Hepatic stellate cell (primary cell): ENCODE measurements at regions not wholly inside any gene's neighbourhood (a gene's known extent, or its start where the extent isn't known, plus 50 kb on each side); places are given as distances from the start of the nearest gene placed in this dataset.

ENCODE experiments used
- DNase-seq: peaks from one replicate; pipeline ENCODE4 v3.0.0; 2011; ENCODE audit warnings: low spot score

DNA sequence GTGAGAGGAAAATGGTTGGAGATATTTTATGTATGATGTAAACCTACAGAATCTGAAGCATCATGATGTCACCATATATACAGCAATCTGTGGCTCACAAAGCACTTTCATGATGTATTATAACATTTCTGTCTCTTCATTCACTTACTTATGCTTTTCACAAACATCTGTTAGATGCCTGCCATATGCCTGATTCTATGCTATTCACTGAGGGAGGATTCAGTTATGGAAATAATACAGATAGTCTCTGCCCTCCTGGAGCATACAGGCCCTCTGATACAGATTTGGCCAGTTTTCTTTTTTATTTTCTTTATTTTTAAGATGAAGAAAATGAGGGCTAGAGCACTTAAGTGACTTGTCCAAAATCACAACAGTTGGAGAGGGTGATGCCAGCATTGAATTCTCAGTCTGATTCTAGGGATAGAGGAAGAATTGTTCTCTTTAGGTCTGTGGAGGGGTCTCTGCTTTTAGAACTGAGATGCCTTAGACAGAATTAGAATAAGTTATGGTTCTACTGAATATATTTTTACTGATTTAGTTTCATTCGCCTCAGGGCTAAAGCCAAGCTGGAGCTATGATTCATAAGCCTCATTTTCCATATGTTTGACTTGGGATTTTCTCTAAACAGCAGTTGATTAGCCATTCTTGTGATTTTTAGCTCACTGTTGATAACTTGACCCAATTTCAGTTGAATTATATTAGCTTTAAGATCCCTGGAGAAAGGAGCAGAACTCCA, 636.4 kb downstream of the PRELID2 start:
- no peak for DNase-seq

DNA sequence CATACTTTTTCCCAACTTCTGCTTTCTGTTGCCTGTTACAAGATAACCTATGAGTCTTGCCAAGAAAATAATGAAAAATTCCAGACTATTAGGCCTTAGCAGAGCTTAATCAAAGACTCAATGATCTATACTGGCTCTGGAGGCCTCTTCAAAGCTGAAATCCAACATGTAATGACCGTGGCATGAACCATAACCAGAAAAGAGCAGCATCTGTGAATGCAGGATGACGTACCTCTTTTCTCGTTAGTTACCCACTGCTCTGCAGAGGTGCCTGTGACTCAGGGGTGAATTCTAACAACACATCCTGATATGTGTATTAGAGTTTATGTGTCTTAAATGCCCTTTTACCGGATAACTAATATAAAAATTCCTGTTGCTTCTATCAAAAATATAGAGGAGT, 645.4 kb downstream of the PRELID2 start:
- no peak for DNase-seq

DNA sequence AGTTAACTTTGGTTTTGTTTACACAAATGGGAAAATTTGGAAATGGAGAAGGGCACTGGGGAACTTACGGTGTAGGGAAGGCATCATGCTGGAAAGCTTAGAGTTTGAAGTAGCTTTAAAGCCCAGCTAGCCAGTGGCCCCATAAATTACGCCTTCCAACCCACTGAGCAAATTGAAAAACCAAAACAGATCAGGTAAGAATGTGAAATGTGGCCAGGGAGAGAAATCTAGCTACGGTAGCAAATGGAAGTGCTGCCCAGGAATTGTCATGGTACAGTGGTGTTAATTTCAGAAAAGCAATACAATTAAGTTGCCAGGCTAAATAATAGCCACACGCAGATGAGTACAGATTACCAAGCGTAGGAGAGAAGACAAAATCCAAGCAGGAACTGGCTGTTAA, 654.8 kb downstream of the PRELID2 start:
- DNase-seq, result no peak

DNA sequence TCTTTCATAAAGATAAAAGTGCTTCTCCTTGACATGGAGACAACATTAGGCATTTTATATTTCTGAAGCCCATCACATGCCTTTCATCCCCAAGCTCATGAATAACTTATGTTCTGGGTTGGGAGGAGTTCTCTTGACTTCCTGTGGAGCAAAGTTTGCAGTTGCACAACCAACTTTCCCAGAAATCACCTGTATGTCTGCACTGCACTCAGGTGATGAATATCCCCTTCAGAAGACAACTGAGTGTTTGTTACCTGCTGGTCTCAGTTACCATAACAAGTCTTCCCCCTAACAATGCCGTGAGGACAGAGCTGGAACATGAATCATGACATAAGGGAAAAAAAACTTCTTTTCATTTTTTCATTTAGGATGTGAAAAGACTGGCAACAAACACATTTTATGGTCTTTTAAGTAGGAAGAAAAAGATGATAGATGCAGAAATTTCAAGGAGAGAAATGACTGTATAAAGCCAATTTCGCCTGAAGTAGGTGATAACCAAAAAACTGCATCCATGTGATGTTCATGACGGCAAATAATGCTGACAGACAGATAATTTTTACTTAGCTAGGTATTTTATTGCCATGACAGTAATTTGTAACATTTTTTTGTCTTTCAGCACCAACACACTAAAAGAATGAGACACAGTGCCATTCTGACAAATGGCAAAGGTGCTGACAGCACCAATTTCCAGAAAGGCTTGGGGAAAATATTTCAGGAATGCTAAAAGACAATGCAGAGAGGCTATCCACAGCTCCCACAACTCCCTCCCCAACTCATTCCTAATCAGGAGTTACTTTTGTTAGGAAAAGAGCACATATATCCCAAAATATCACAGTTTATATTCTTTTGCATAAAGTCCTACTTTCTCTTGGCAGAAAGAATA, 656.3 kb downstream of the PRELID2 start:
- DNase-seq, result no peak

DNA sequence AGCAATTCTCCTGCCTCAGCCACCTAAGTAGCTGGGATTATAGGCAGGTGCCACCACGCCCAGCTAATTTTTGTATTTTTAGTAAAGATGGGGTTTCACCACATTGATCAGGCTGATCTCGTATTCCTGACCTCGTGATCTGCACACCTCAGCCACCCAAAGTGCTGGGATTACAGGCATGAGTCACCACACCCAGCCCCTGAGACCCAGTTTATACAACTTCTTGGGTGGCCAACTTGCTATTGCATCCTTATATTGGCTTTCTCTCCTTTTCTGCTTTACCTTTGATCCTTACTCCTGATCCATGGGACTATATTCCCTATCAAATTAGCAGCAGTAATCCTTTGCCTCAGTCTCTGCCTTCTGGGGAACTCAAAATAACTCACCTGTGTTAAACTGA, 659.1 kb downstream of the PRELID2 start:
- no peak for DNase-seq

DNA sequence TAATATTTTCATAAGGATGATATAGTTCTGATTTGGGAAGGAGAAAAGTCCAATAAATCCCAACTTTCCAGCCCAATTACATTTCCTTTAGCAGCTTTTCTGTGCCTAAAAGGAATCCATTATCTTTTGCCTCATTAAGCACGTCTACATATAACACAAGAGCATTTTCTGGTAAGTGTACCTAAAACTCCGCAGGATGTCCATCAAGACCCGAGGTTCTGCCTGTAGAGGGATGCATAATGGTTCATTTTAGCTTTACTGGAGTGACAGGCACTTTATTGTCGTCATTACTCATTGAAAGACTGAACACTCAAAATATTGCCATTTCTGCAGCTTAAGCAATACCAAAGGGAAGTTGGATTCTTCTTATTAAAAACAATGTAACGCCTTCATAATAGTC, 669.0 kb downstream of the PRELID2 start:
- no peak for DNase-seq

DNA sequence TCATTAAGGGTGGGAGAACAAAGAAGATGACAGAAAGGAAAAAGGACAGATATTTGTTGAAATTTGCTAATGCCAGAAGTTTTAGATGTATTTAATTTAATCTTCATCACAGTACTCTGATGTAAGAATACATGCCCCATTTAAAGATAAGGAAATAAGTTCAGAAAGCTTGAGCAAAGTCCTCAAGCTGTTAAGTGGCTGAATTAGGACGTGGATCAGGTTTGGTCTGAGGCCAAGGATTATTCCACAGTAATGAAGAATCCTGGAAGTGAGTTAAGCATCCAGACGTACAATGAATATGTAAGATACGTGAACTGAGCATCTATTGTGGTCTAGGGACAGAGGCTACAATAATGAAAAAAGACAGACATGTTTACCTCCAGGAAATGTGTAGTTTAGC, 671.3 kb downstream of the PRELID2 start:
- DNase-seq, result no peak

DNA sequence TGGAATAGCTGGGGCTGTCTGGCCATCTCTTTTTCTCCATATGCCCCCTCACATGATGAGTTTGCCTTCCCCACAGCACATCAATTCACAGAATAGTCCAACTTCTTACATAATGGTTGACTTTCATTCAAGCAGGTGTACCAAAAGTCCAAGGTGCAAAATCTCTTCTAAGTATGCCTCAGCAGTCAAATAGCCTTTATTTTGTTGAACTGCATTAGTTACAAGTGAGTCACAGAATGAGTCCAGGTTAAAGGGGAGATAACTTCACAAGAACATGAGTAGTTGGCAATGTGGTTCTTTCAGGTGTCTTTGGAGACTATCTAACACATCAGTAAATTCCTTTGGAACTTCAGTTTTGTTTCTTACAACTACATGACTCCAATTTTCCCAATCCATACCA, 672.5 kb downstream of the PRELID2 start:
- DNase-seq, result no peak

DNA sequence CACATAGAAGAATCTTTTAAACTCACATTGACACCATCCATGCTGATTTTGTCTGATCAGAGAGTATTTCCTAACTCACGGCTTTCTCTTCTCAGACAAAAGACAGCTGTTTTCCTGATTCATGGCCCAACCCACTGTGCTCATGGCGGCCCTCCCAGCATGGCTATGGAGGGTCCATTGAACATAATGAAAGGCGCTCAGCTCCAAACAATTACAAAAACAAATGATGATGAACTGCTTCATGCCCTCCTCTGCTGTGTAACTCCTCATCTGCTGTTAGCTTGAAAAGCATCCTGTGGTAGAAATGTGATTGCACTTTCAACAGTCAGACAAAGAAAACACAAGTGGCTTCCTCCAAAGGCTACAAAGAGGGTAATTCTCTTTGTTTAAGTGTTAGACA, 673.8 kb downstream of the PRELID2 start:
- no peak for DNase-seq

DNA sequence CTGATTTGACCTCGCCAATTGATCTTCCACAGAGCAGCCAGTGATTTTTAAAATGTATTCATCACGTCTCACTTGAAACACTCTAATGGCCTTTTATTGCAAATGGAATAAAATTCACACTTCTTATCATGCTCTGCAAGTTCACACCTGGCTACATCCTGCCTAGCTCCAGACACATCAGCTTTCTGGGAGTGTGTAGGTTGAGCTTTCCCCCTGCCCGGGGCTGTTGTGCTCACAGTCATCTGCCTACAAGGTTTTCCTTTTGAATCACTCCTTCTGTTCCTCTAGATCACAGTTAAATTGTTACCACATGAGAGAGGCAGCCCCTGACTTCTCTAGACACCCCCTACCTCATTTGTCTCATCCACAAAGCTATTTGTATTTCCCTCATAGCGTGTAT, 674.5 kb downstream of the PRELID2 start:
- no peak for DNase-seq

DNA sequence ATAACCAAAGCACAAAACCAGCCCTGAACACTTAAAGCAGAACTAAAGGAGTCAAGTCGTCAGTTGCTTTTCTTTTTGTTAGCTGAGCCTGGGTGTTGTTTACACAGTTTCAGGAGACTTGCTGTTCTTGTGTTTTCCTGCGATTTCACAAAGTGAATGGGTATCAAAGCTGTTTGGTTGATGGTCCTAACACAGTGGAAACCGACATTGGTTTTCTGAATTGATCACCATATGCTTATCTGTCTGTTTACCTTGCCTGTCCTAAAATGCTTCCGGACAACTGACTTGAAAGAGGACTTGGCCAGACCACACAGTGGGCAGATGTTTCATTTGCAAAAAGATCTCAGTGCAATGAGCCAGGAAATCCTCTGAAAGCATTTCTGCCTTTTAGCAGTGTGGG, 676.4 kb downstream of the PRELID2 start:
- DNase-seq, result no peak

DNA sequence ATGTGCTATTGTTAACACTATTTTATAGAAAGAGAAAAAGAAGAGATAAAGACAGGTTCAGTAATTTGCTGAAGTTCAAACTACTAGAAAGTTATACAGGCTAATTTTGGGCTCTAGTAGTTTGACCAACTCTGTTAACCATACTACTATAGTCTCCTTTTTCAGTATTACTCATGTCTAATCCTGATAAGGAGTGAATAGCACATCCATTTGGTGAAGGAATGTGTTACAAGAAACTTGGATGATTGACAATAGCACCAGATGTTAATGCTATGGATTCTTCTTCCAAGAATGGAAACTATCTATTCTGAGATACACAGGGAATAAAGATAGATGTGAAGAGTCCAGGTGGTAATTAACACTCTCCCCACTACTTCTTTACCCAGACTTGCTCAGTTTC, 677.3 kb downstream of the PRELID2 start:
- DNase-seq, result peak; percentile 4

DNA sequence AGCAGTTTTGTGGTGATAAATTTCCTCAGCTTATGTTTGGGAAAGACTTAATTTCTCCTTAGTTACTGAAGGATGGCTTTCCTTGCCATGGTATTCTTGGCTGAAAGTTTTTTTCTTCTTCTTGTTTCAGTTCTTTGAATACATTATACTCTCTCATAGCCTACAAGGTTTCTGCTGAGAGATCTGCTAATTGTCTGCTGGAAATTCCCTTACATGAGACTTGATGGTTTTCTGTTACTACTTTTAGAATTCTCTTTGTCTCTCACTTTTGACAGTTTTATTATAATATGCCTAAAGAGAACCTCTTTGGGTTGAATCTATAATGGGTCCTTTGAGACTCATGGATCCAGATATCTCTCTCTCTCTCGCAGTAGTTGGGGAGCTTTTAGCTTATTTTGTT, 693.6 kb downstream of the PRELID2 start:
- DNase-seq, result no peak

DNA sequence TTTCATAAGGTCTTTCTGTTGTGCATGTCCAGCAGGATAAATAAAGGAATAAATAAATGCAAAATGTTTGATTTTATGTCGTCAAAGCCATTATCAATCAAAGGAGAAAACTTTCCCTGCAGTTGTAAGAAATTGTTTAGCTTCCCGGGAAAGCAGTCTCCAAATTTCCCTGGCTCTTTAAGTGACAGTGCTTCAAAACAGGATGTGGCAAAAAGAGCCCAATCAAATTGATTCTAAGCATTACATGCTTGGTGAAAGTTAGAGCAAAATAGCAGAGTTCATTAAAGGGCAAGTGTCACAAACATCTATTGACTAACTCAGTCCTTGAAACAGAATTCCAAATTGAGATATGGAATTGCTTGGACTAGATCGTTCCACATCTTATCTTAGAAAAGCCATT, 704.1 kb downstream of the PRELID2 start:
- DNase-seq, result peak; percentile 9

DNA sequence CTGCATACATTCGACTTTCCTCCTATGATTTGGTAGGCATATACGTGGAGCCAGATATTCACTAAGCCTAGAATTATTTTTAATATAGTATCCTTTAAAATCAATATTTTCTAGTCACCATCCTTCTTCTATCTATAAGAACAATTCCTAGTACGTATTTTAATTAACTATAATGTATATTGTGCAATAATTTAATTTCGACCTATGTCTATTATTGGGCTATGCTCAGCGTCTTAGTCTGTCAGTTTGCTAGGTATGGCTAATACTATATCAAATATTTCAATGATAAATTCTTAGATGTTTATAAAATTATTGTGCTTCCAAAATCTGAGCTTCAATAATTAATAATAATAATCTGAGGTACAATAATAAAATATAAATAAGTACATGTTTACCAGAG, 705.3 kb downstream of the PRELID2 start:
- DNase-seq, result no peak

DNA sequence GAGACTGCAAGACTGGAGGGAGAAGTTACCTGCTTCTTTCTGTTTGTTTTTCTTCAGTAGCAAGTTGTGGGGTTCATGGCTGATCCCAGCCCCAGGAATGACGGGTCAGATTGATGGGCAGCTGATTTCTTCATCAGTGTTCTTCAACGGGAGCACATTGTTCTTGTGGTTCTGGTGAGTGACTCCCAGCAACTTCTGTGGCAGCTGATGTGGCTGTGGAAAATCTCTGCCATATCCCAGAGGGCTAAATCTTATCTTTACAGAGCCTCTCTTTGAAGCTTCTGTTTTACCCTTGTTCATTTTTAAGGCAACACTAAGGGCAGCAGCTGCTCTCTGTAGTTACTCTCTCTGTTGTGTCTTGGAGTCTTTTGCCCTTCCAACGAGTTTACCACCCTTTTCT, 710.3 kb downstream of the PRELID2 start:
- no peak for DNase-seq

DNA sequence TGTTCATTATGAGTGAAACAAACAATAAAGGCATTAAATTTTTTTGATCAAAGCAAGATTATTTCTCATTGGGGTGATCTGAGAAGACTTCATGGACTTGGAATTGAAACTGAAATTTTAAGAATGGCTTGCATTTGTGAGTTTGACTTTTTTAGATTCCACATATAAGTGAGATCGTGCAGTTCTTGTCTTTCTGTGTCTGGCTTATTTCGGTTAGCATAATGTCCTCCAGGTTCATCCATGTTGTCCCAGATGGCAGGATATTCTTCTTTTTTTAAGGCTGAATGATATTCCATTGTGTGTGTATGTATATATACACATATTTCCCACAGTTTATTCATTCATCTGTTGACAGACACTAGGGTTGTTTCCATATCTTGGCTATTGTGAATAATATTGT, 716.5 kb downstream of the PRELID2 start:
- DNase-seq, result no peak

DNA sequence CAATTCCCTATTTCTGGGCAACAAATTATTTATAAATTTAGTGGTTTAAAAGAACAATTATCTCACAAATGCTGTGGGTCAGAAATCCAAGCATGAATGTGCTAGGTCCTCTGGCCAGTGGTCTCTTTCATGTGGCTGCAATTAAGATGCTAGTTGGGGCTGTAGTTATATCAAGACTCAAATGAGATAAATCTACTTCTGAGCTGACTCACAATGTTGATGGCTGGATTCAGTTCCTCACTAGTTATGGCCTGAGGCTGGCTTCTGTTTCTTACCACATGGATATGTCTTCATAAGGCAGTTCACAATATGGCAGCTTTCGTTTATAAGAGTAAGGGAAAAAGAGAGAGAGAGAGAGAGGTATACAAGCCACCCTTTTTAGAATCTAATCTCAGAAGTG, 717.0 kb downstream of the PRELID2 start:
- DNase-seq, result no peak

DNA sequence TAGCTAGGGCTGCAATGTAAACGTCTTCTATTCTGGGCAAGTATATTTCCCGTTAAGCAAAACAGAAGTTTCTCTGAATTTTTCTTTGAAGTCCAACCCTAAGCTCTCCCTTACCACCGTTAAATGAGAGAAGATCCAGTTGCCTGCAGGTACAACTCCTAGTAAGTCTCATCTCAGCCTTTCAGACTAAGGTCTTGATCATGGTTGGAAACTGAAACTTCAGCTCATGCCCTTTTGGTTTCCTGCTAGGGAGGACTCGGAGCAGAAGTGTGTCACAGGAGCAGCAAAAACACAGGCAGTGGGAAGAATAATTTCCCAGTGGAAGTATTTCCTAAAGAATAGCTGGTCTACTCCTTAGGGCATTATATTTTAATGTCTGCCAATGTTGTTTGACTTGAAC, 717.9 kb downstream of the PRELID2 start:
- no peak for DNase-seq

DNA sequence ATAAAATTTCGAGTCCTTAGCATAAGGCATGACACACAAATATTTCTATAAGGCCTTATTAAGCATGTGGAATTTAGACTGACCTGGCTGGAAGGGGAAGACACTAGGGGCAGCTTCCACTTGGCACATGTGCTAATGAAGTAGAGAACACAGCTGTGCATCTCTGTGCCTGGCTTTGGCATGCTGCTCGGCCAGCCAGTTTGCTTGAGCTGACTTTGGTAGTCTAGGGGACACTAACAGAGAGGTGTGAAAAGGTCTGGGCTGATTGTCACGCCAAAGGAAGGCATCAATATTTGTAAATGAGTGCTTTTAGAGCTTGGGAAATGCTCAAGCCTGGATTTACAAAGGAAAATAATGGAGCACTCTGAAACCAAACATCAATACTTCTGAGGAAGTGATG, 723.7 kb downstream of the PRELID2 start:
- DNase-seq, result no peak

DNA sequence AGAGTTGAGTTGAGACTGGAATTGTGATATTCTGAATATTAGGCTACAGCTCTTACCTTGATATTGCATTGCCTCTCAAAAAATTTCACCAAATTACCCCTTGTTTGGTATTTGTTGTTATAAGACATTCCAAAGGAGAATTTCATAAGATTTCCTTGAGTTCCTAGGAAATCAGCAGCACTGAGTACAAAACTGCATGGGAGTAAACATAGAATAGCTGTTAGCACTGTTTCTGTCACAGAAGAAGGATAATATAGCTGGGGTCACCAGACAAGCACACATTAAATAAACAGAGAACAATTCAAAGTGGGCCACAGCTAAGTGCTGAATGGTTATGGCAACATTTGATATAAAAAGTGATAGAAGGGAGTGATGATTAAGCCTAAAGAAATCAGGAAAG, 724.3 kb downstream of the PRELID2 start:
- DNase-seq, result no peak

DNA sequence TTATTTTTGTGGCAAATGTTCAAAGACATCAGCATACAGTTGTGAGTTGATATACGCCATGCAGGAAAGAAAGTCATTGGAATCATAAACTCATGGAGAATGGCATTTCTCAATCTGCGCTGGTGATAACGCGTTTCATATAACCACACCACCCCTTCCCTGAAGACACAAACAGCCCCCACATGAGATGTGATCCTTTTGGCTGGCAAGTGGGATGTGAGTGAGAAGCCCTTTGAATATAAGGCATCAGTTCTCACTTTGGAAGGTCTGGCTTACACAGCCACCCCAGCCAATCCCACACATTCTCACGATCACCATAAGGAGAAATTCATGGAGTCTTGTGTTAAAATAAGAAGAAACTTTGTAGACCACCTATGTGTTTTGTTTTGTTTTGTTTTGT, 725.0 kb downstream of the PRELID2 start:
- no peak for DNase-seq

DNA sequence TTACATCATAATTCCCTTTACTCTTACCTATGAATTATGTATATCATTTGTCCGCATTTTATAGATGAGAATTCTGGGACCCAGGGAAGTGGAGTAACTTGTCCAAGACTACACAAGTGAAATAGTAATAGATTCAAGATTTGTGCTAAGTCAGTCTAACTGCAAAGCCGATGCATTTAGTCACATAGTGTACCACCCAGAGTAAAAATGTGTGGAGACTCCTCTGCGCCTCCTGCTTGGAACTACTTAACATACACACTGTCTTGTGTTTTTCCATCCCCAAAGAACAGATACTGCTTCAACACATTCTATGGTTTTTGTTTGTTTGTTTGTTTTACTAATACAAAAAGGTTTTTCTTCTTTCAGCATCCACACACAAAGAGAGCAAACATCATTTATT, 729.8 kb downstream of the PRELID2 start:
- no peak for DNase-seq

DNA sequence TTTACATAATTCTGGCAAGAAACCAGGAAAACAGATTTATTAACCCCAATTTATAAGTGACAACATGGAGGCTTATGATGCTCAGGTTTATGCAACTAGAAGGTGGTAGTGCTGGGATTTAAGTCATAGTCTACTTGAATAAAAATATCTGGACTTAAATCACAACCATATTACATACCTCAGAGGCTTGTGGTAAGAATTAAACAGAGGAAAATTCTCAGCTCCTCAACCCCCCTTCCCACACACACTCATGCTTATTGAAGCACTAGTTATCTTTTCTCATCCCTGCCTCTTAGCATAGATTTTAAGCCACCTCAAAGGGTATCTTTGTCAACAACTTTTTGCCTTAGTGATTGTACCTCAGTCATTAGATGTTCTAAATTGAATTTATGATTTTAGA, 731.0 kb downstream of the PRELID2 start:
- DNase-seq, result no peak
